K562 (cell line): ENCODE measurements at regions not wholly inside any gene's neighbourhood (a gene's known extent, or its start where the extent isn't known, plus 50 kb on each side); places are given as distances from the start of the nearest gene placed in this dataset.

Experiments
- CHD1 ChIP-seq: fragments of 200-600 bp; sonication (generic); IDR thresholded peaks from one replicate; pipeline ENCODE4 v1.6.1; 2012; ENCODE audit warnings: mild to moderate bottlenecking, moderate library complexity, low read length, inconsistent platforms
- HNRNPUL1 ChIP-seq: fragments of 200-400 bp; formaldehyde crosslinking; IDR thresholded peaks from 2 replicates; pipeline ENCODE4 v1.6.1; 2017; ENCODE audit warnings: low read length
- LARP7 ChIP-seq: fragments of 450-650 bp; IDR thresholded peaks from 2 replicates; pipeline ENCODE4 v1.6.1; 2016
- MTF1 ChIP-seq: fragments of 250-450 bp; sonication (Bioruptor Pico); IDR thresholded peaks from 2 replicates; pipeline ENCODE4 v1.9.0; 2021; ENCODE audit warnings: moderate library complexity, mild to moderate bottlenecking, inconsistent platforms, borderline replicate concordance
- MYBL2 ChIP-seq, 2 experiments: fragments of 450-650 bp in 1 of 2; sonication (generic) in 1 of 2; formaldehyde crosslinking in 1 of 2; IDR thresholded peaks; 2 replicates each; pipeline versions ENCODE4 v1.6.1 to v1.8.1; 2017 to 2022; ENCODE audit warnings: borderline replicate concordance in 1 of 2, inconsistent platforms in 1 of 2, low read depth in 1 of 2, mild to moderate bottlenecking in 1 of 2, missing genetic modification reagents in 1 of 2, moderate library complexity in 1 of 2
- NELFE ChIP-seq: IDR thresholded peaks from 2 replicates; pipeline ENCODE4 v1.6.1; 2011; ENCODE audit warnings: mild to moderate bottlenecking; ENCODE audit not compliant: insufficient read depth, insufficient read length
- RAD21 ChIP-seq, 2 experiments: fragments of 250-450 bp in 1 of 2; fragments of 450-650 bp in 1 of 2; sonication (Bioruptor Pico) in 1 of 2; formaldehyde crosslinking in 1 of 2; IDR thresholded peaks in 1 of 2; conservative IDR thresholded peaks in 1 of 2; 2 replicates each; pipeline versions ENCODE4 v1.4.0 to v1.8.0; 2020 to 2022; ENCODE audit warnings: mild to moderate bottlenecking in 2 of 2, moderate library complexity in 1 of 2
- SIRT6 ChIP-seq: IDR thresholded peaks from one replicate; pipeline ENCODE4 v1.6.1; 2012; ENCODE audit warnings: low read depth, mild to moderate bottlenecking, control low read depth, inconsistent platforms, low read length, moderate library complexity
- SMC3 ChIP-seq: conservative IDR thresholded peaks from 2 replicates; pipeline ENCODE4 v1.6.1; 2011; ENCODE audit warnings: low read depth, low read length, improper control_type of control experiment; ENCODE audit not compliant: insufficient read depth
- STAG1 ChIP-seq: sonication (generic); formaldehyde crosslinking; IDR thresholded peaks from 2 replicates; pipeline ENCODE4 v1.5.0; 2020; ENCODE audit warnings: missing genetic modification reagents, borderline replicate concordance
- TCF7L2 ChIP-seq: fragments of 150-350 bp; IDR thresholded peaks from 2 replicates; pipeline ENCODE4 v1.6.1; 2016; ENCODE audit warnings: low read depth, mild to moderate bottlenecking, low read length, moderate library complexity
- TRIM28 ChIP-seq: fragments of 450-650 bp; IDR thresholded peaks from 2 replicates; pipeline ENCODE4 v1.6.1; 2017
- TF ChIP-seq, protein P1 (sequence below): sonication (generic); formaldehyde crosslinking; IDR thresholded peaks from 2 replicates; pipeline ENCODE4 v1.8.0; 2022; ENCODE audit warnings: mild to moderate bottlenecking, low read depth, missing genetic modification reagents
- TF ChIP-seq, protein P2 (sequence below): fragments of 450-650 bp; IDR thresholded peaks from 2 replicates; pipeline ENCODE4 v1.6.1; 2016; ENCODE audit warnings: borderline replicate concordance
- TF ChIP-seq, protein P3 (sequence below), 2 experiments: IDR thresholded peaks in 1 of 2; conservative IDR thresholded peaks in 1 of 2; 2 replicates each; pipeline ENCODE4 v1.6.1; 2016; ENCODE audit warnings: low read depth in 2 of 2, mild to moderate bottlenecking in 1 of 2, missing compliant biosample characterization in 1 of 2, missing genetic modification characterization in 1 of 2, moderate library complexity in 1 of 2
- TF ChIP-seq, protein P4 (sequence below): sonication (generic); formaldehyde crosslinking; IDR thresholded peaks from 2 replicates; pipeline ENCODE4 v1.8.0; 2022; ENCODE audit warnings: mild to moderate bottlenecking, missing genetic modification reagents, borderline replicate concordance
- TF ChIP-seq, protein P5 (sequence below), 3 experiments: IDR thresholded peaks in 2 of 3; conservative IDR thresholded peaks in 1 of 3; 2 replicates each; pipeline ENCODE4 v1.5.1; 2011 to 2012; ENCODE audit warnings: low read length in 3 of 3, mild to moderate bottlenecking in 3 of 3, control low read depth in 2 of 3, improper control_type of control experiment in 1 of 3, inconsistent platforms in 1 of 3, low read depth in 1 of 3, mixed read lengths in 1 of 3, moderate library complexity in 1 of 3; ENCODE audit not compliant: insufficient read depth in 2 of 3

DNA sequence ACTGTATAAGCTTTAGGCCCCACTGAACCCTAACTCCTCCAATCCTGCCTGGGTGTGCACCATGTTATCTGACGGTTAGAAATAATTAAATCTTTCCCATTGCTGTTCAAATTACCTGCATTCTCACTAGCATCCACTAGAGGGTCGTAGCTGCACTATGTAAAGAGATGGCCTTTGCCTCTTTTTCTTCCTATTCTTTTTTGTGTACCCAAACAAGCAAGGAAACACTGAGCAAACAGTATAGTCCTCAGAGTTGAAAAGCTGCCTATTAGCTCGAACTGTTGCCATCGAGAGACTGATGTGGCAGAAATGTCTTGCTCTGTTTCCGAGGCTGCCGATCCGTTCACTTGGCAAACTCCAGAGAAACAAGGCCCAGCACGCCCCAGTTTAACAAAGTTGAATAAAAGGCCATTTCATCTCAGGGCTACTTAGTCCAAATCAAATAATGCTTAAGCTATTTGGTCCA, 163.8 kb upstream of the TRPM3 start (continued):
- TF ChIP-seq, protein P1, sequence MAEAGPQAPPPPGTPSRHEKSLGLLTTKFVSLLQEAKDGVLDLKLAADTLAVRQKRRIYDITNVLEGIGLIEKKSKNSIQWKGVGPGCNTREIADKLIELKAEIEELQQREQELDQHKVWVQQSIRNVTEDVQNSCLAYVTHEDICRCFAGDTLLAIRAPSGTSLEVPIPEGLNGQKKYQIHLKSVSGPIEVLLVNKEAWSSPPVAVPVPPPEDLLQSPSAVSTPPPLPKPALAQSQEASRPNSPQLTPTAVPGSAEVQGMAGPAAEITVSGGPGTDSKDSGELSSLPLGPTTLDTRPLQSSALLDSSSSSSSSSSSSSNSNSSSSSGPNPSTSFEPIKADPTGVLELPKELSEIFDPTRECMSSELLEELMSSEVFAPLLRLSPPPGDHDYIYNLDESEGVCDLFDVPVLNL (CRISPR knock-in tag), result no peak
- no peak for TF ChIP-seq CHD1
- TF ChIP-seq, protein P2, sequence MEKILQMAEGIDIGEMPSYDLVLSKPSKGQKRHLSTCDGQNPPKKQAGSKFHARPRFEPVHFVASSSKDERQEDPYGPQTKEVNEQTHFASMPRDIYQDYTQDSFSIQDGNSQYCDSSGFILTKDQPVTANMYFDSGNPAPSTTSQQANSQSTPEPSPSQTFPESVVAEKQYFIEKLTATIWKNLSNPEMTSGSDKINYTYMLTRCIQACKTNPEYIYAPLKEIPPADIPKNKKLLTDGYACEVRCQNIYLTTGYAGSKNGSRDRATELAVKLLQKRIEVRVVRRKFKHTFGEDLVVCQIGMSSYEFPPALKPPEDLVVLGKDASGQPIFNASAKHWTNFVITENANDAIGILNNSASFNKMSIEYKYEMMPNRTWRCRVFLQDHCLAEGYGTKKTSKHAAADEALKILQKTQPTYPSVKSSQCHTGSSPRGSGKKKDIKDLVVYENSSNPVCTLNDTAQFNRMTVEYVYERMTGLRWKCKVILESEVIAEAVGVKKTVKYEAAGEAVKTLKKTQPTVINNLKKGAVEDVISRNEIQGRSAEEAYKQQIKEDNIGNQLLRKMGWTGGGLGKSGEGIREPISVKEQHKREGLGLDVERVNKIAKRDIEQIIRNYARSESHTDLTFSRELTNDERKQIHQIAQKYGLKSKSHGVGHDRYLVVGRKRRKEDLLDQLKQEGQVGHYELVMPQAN, result no peak
- no peak for TF ChIP-seq TCF7L2
- peak; percentile 50 to 72 for TF ChIP-seq RAD21 (CRISPR knock-in tag; conservative IDR thresholded peaks at IDR 0.05 in 1 of 2, IDR thresholded peaks at IDR 0.05 in 1 of 2)
- no peak for TF ChIP-seq MYBL2 (IDR thresholded peaks at IDR 0.05; ENCODE audit: low read depth)
- no peak for TF ChIP-seq MYBL2 (CRISPR knock-in tag; IDR thresholded peaks at IDR 0.05; ENCODE audit: borderline replicate concordance)
- peak; percentile 19; the same call in 1 of the 2 replicates for TF ChIP-seq STAG1
- TF ChIP-seq MTF1 (CRISPR knock-in tag), result no peak
- TF ChIP-seq TRIM28, result no peak
- no peak for TF ChIP-seq NELFE
- TF ChIP-seq, protein P3, sequence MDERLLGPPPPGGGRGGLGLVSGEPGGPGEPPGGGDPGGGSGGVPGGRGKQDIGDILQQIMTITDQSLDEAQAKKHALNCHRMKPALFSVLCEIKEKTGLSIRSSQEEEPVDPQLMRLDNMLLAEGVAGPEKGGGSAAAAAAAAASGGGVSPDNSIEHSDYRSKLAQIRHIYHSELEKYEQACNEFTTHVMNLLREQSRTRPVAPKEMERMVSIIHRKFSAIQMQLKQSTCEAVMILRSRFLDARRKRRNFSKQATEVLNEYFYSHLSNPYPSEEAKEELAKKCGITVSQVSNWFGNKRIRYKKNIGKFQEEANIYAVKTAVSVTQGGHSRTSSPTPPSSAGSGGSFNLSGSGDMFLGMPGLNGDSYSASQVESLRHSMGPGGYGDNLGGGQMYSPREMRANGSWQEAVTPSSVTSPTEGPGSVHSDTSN (CRISPR knock-in tag; IDR thresholded peaks at IDR 0.05; ENCODE audit: low read depth), result no peak
- TF ChIP-seq, protein P3 (tag; conservative IDR thresholded peaks at IDR 0.05; ENCODE audit: low read depth), result no peak
- TF ChIP-seq, protein P4, sequence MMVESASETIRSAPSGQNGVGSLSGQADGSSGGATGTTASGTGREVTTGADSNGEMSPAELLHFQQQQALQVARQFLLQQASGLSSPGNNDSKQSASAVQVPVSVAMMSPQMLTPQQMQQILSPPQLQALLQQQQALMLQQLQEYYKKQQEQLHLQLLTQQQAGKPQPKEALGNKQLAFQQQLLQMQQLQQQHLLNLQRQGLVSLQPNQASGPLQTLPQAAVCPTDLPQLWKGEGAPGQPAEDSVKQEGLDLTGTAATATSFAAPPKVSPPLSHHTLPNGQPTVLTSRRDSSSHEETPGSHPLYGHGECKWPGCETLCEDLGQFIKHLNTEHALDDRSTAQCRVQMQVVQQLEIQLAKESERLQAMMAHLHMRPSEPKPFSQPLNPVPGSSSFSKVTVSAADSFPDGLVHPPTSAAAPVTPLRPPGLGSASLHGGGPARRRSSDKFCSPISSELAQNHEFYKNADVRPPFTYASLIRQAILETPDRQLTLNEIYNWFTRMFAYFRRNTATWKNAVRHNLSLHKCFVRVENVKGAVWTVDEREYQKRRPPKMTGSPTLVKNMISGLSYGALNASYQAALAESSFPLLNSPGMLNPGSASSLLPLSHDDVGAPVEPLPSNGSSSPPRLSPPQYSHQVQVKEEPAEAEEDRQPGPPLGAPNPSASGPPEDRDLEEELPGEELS (CRISPR knock-in tag), result no peak
- no peak for TF ChIP-seq LARP7
- peak; percentile 25; the same call in 1 of the 2 replicates for TF ChIP-seq SMC3
- no peak for TF ChIP-seq HNRNPUL1
- TF ChIP-seq, protein P5, sequence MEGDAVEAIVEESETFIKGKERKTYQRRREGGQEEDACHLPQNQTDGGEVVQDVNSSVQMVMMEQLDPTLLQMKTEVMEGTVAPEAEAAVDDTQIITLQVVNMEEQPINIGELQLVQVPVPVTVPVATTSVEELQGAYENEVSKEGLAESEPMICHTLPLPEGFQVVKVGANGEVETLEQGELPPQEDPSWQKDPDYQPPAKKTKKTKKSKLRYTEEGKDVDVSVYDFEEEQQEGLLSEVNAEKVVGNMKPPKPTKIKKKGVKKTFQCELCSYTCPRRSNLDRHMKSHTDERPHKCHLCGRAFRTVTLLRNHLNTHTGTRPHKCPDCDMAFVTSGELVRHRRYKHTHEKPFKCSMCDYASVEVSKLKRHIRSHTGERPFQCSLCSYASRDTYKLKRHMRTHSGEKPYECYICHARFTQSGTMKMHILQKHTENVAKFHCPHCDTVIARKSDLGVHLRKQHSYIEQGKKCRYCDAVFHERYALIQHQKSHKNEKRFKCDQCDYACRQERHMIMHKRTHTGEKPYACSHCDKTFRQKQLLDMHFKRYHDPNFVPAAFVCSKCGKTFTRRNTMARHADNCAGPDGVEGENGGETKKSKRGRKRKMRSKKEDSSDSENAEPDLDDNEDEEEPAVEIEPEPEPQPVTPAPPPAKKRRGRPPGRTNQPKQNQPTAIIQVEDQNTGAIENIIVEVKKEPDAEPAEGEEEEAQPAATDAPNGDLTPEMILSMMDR (IDR thresholded peaks at IDR 0.05 in 2 of 3, conservative IDR thresholded peaks at IDR 0.05 in 1 of 3; ENCODE audit: insufficient read depth in 2 of 3, low read depth in 1 of 3, low read length in 3 of 3), result peak; percentile 57 to 82 (median 76)
- TF ChIP-seq SIRT6, result no peak
